Osteoblast (primary cell): ENCODE measurements at regions not wholly inside any gene's neighbourhood (a gene's known extent, or its start where the extent isn't known, plus 50 kb on each side); places are given as distances from the start of the nearest gene placed in this dataset.

Experiments used
- DNase-seq: peaks from one replicate; pipeline ENCODE4 v3.0.0; 2011; ENCODE audit warnings: low spot score, mixed read lengths; ENCODE audit not compliant: insufficient read length; ENCODE audit errors: missing footprints
- H2AFZ ChIP-seq: 2 replicates; pipeline ENCODE4 v1.6.0; 2011; ENCODE audit warnings: mild to moderate bottlenecking, low read length
- H3K27ac ChIP-seq: 2 replicates; pipeline ENCODE4 v1.5.1; 2011; ENCODE audit warnings: mild to moderate bottlenecking, low read depth, low read length, moderate library complexity
- H3K27me3 ChIP-seq: 2 replicates; pipeline ENCODE4 v1.6.0; 2012; ENCODE audit warnings: mild to moderate bottlenecking, control low read depth, inconsistent platforms, low read length, moderate library complexity; ENCODE audit not compliant: insufficient read depth
- H3K36me3 ChIP-seq: 2 replicates; pipeline ENCODE4 v1.5.1; 2011; ENCODE audit warnings: mild to moderate bottlenecking, low read length, control low read depth, moderate library complexity; ENCODE audit not compliant: insufficient read depth
- H3K4me1 ChIP-seq: 2 replicates; pipeline ENCODE4 v1.5.1; 2011; ENCODE audit warnings: mild to moderate bottlenecking, low read length, control low read depth, moderate library complexity; ENCODE audit not compliant: insufficient read depth
- H3K4me2 ChIP-seq: 2 replicates; pipeline ENCODE4 v1.6.0; 2011; ENCODE audit warnings: mild to moderate bottlenecking, low read length; ENCODE audit not compliant: insufficient read depth
- H3K4me3 ChIP-seq: fragments of 200-600 bp; sonication (generic); 3 replicates; pipeline ENCODE4 v1.5.1; 2012; ENCODE audit warnings: mild to moderate bottlenecking, low read length, inconsistent platforms; ENCODE audit not compliant: insufficient read depth
- H3K79me2 ChIP-seq: 2 replicates; pipeline ENCODE4 v1.6.0; 2012; ENCODE audit warnings: mild to moderate bottlenecking, low read length, control low read depth, inconsistent platforms; ENCODE audit not compliant: insufficient read depth
- H3K9me3 ChIP-seq: 2 replicates; pipeline ENCODE4 v1.5.1; 2011; ENCODE audit warnings: low read depth, low read length, control low read depth
- H4K20me1 ChIP-seq: 2 replicates; pipeline ENCODE4 v1.6.0; 2012; ENCODE audit warnings: mild to moderate bottlenecking, low read length, control low read depth; ENCODE audit not compliant: insufficient read depth
- TF ChIP-seq, protein P1 (sequence below): IDR thresholded peaks from 2 replicates; pipeline ENCODE4 v1.5.1; 2011; ENCODE audit warnings: mild to moderate bottlenecking, low read depth, low read length, moderate library complexity; ENCODE audit errors: extremely low read depth

DNA sequence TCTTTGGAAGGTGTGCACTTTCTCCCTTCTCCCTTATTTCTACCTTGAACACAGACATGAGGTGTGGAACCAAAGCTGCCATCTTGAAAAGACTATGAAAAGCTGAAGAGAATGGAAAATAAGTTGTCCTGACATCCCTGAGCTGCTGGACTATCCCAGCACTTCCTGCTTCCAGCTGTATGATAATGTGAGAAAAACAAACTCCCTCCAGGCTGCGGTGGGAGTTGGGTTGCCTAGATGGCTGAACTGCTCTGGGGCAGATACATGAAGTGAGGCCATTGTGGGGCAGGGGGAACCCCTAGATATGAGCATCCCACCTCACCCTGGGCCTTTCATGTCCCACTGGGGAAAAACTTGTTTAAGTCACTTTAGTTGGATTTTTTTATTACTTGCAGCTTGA, 82.4 kb downstream of the BOD1 start:
- H3K27me3 ChIP-seq, result no peaks in the 10 kb centered on the region
- no peak overlapping the region for H3K4me2 ChIP-seq

DNA sequence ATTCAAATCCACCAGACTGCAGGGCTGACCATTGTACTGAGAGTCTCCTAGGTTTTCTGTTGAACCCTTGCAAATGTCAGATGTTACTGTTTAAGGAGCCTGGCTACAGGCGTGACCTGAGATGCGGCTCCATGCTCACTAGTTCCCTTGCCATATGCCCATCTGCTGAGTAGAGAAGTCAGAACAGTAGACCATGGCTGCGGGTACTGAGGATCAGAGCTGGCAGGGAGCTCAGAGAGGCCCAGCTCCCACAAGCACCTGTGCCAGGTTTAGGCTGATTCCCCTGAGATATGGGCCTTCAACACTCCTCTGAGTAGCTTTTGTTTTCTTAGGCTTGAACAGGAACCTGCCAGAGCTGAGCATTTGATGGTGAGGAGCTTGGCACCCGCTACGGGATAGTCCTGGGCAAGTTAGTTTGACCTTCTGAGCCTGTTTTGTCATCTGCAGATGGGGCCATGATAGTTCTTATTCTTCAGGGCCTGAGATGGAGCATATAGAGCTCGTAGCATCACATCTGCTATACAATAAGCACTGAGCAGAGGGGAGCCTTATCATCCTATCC, 83.7 kb downstream of the BOD1 start:
- no peak overlapping the region for H3K27ac ChIP-seq
- no peak overlapping the region for H3K4me2 ChIP-seq
- no peaks in the 10 kb centered on the region for H3K27me3 ChIP-seq
- no peaks in the 10 kb centered on the region for H3K36me3 ChIP-seq
- no peak overlapping the region for H3K4me3 ChIP-seq
- peaks cover 6% of the 10 kb centered on the region for H3K4me1 ChIP-seq
- H2AFZ ChIP-seq, result no peak overlapping the region
- no peaks in the 10 kb centered on the region for H4K20me1 ChIP-seq
- no peak for DNase-seq
- H3K79me2 ChIP-seq, result no peaks in the 10 kb centered on the region
- no peaks in the 10 kb centered on the region for H3K9me3 ChIP-seq
- TF ChIP-seq, protein P1, sequence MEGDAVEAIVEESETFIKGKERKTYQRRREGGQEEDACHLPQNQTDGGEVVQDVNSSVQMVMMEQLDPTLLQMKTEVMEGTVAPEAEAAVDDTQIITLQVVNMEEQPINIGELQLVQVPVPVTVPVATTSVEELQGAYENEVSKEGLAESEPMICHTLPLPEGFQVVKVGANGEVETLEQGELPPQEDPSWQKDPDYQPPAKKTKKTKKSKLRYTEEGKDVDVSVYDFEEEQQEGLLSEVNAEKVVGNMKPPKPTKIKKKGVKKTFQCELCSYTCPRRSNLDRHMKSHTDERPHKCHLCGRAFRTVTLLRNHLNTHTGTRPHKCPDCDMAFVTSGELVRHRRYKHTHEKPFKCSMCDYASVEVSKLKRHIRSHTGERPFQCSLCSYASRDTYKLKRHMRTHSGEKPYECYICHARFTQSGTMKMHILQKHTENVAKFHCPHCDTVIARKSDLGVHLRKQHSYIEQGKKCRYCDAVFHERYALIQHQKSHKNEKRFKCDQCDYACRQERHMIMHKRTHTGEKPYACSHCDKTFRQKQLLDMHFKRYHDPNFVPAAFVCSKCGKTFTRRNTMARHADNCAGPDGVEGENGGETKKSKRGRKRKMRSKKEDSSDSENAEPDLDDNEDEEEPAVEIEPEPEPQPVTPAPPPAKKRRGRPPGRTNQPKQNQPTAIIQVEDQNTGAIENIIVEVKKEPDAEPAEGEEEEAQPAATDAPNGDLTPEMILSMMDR, result no peak

More for the DNA sequence above, 82.4 kb downstream of the BOD1 start:
- no peak overlapping the region for H2AFZ ChIP-seq
- H3K27ac ChIP-seq, result no peak overlapping the region
- H3K9me3 ChIP-seq, result no peaks in the 10 kb centered on the region
- peaks cover 6% of the 10 kb centered on the region for H3K4me1 ChIP-seq
- no peak overlapping the region for H3K4me3 ChIP-seq
- TF ChIP-seq, protein P1, result no peak
- no peak for DNase-seq
- H3K79me2 ChIP-seq, result no peaks in the 10 kb centered on the region
- no peaks in the 10 kb centered on the region for H3K36me3 ChIP-seq
- no peaks in the 10 kb centered on the region for H4K20me1 ChIP-seq

DNA sequence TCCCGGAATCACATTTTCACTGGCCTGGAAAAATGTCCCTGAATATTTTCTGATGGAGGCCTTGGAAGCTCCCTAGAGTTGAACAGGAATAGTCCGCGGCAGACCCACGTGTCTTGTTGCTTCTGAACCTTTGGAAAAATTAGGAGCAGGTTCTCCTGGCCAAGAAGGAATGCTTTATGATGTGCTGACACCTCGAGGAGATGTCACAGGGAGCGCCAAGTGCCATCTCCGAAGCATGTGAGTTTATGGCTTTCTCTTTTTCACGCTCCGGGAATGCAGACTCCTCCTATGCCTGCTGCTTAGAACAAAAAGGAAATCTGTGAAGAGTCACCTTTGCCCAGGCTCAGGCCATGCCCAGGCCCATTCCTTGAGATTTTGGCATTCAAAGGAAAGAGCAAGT, 84.6 kb downstream of the BOD1 start:
- no peak for DNase-seq
- H3K27ac ChIP-seq, result no peak overlapping the region
- no peak overlapping the region for H2AFZ ChIP-seq
- no peaks in the 10 kb centered on the region for H3K36me3 ChIP-seq
- peaks cover 6% of the 10 kb centered on the region for H3K4me1 ChIP-seq
- no peak overlapping the region for H3K4me2 ChIP-seq
- H3K9me3 ChIP-seq, result no peaks in the 10 kb centered on the region
- TF ChIP-seq, protein P1, result no peak
- no peaks in the 10 kb centered on the region for H3K79me2 ChIP-seq
- no peaks in the 10 kb centered on the region for H3K27me3 ChIP-seq
- no peak overlapping the region for H3K4me3 ChIP-seq
- no peaks in the 10 kb centered on the region for H4K20me1 ChIP-seq

GRCh38 chr5:173530547-173530946, 85.9 kb downstream of the BOD1 start:
- TF ChIP-seq, protein P1, result peak; percentile 34
- Histone ChIP-seq H3K79me2 (no peaks in the 10 kb centered on the region), H3K4me1 (peaks cover 6% of the 10 kb centered on the region), H3K27ac (no peak overlapping the region), H2AFZ (no peak overlapping the region), H3K9me3 (no peaks in the 10 kb centered on the region), H3K36me3 (no peaks in the 10 kb centered on the region), H3K4me3 (no peak overlapping the region), H3K27me3 (no peaks in the 10 kb centered on the region), H3K4me2 (no peak overlapping the region), H4K20me1 (no peaks in the 10 kb centered on the region)
- peak; percentile 50 for DNase-seq
